Fibroblast of skin of scalp (primary cell): ENCODE measurements at regions not wholly inside any gene's neighbourhood (a gene's known extent, or its start where the extent isn't known, plus 50 kb on each side); places are given as distances from the start of the nearest gene placed in this dataset.
A peak's percentile ranks its signal among the peaks of the same experiment; 100 is the strongest.

Experiments
- DNase-seq: peaks from one replicate; pipeline ENCODE4 v3.0.0-alpha.2; 2013

GRCh38 chr6:74762841-74763240 lies 443.0 kb downstream of the COL12A1 start:
- DNase-seq, result no peak

GRCh38 chr6:74757813-74758212 lies 448.0 kb downstream of the COL12A1 start:
- DNase-seq, result no peak

- DNase-seq, result no peak
Observed at GRCh38 chr6:74756923-74757322, 448.9 kb downstream of the COL12A1 start.

- peak; percentile 36 for DNase-seq
Observed at GRCh38 chr6:74755778-74756177, 450.1 kb downstream of the COL12A1 start.

GRCh38 chr6:74755196-74755595 lies 450.7 kb downstream of the COL12A1 start:
- DNase-seq, result no peak

GRCh38 chr6:74753883-74754600 lies 451.8 kb downstream of the COL12A1 start:
- DNase-seq, result no peak

GRCh38 chr6:74752303-74752702 lies 453.6 kb downstream of the COL12A1 start:
- DNase-seq, result no peak

GRCh38 chr6:74750826-74751225 lies 455.0 kb downstream of the COL12A1 start:
- DNase-seq, result no peak

- DNase-seq, result peak; percentile 55
Observed at GRCh38 chr6:74749211-74750147, 456.4 kb downstream of the COL12A1 start.

- no peak for DNase-seq
Observed at GRCh38 chr6:74745670-74746069, 460.2 kb downstream of the COL12A1 start.

- no peak for DNase-seq
Observed at GRCh38 chr6:74742793-74743508, 462.9 kb downstream of the COL12A1 start.

- DNase-seq, result no peak
Observed at GRCh38 chr6:74741646-74742045, 464.2 kb downstream of the COL12A1 start.

GRCh38 chr6:74735304-74735703 lies 470.5 kb downstream of the COL12A1 start:
- peak; percentile 97 for DNase-seq

- no peak for DNase-seq
Observed at GRCh38 chr6:74734901-74735300, 471.0 kb downstream of the COL12A1 start.

GRCh38 chr6:74733830-74734620 lies 471.8 kb downstream of the COL12A1 start:
- peak; percentile 55 for DNase-seq

GRCh38 chr6:74731931-74732330 lies 473.9 kb downstream of the COL12A1 start:
- DNase-seq, result peak; percentile 96

- DNase-seq, result peak; percentile 68
Observed at GRCh38 chr6:74731204-74731603, 474.6 kb downstream of the COL12A1 start.

- no peak for DNase-seq
Observed at GRCh38 chr6:74720923-74721322, 484.9 kb downstream of the COL12A1 start.

GRCh38 chr6:74717591-74717990 lies 488.3 kb downstream of the COL12A1 start:
- DNase-seq, result no peak

GRCh38 chr6:74715355-74716085 lies 490.3 kb downstream of the COL12A1 start:
- DNase-seq, result peak; percentile 75

GRCh38 chr6:74713941-74714340 lies 491.9 kb downstream of the COL12A1 start:
- DNase-seq, result no peak
